Ectodermal cell (in vitro differentiated cells): ENCODE measurements at regions not wholly inside any gene's neighbourhood (a gene's known extent, or its start where the extent isn't known, plus 50 kb on each side); places are given as distances from the start of the nearest gene placed in this dataset.

Source experiments
- H3K27ac ChIP-seq: 2 replicates; pipeline ENCODE4 v1.7.0; 2013; ENCODE audit warnings: mild to moderate bottlenecking, low read depth, low read length; ENCODE audit not compliant: insufficient read depth, poor library complexity, severe bottlenecking
- H3K27me3 ChIP-seq: 2 replicates; pipeline ENCODE4 v1.7.0; 2013; ENCODE audit warnings: mild to moderate bottlenecking, low read length; ENCODE audit not compliant: insufficient read depth, control insufficient read depth, poor library complexity, severe bottlenecking
- H3K36me3 ChIP-seq: one replicate; pipeline ENCODE4 v1.7.0; 2013; ENCODE audit warnings: low read length; ENCODE audit not compliant: control insufficient read depth, insufficient read depth
- H3K4me1 ChIP-seq: one replicate; pipeline ENCODE4 v1.7.0; 2013; ENCODE audit warnings: low read length; ENCODE audit not compliant: control insufficient read depth, insufficient read depth
- H3K4me3 ChIP-seq: 2 replicates; pipeline ENCODE4 v1.7.0; 2013; ENCODE audit warnings: low read depth, low read length, control low read depth; ENCODE audit not compliant: insufficient read depth
- H3K9me3 ChIP-seq: 2 replicates; pipeline ENCODE4 v1.7.0; 2013; ENCODE audit warnings: mild to moderate bottlenecking, low read length, moderate library complexity; ENCODE audit not compliant: control insufficient read depth
- WGBS, 2 experiments: methylation state at CpG; one replicate each; pipeline ENCODE4 v1.1.7; 2013; ENCODE audit warnings: missing lambda C conversion rate in 2 of 2; 5-methylcytosine and 5-hydroxymethylcytosine counted together

DNA sequence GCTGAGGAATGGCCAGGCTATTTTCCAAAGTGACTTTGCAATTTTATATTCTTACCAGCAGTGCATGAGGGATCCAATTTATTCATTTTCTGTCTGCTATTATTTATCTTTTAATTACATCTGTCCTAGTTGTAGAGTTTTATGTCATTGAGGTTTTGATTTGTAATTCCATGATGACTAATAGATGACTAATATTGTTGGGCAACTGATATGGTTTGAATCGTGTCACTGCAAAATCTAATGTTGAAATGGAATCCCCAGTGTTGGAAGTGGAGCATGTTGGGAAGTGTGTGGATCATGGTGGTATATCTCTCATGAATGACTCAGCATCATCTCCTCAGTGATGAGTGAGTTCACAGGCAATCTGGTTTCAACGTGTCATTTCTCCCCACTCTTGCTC is 201.5 kb downstream of the TBX22 start:
- WGBS, 2 experiments: 89 to 96% methylated on average over 2 of the region's 2 CpGs
- Histone ChIP-seq H3K4me1 (no peaks in the 10 kb centered on the region), H3K27me3 (no peaks in the 10 kb centered on the region), H3K9me3 (no peaks in the 10 kb centered on the region), H3K36me3 (no peaks in the 10 kb centered on the region), H3K4me3 (no peak overlapping the region), H3K27ac (no peak overlapping the region)

DNA sequence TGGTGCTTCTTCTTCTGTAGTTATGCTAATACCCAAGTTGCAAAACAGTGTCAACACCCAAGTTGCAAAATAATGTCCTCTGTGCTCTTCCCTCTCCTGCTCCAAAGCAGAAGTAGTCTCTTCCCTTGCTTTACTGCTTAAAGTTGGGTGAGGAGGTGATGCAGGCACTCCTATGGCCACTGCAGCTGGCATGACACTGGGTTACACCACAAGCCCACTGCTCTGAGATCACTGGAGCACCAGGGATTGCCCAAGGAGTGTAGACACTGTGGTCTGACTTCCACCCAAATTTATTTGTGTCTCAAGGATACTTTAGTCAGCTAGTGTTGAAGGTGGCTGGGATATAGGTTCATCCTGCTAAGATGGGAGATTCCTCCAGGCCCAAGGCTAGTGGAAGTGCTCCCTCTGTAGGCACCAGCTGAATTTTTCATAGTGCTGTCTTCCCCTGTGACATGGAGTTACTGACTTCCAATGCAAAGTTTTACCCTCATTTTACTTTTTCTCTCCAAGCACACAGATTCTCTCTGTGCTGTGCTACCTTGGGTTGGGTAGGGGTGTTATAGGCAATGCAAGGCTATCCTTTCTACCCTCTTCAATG is 196.2 kb upstream of the TENT5D start:
- Histone ChIP-seq H3K4me1 (no peaks in the 10 kb centered on the region), H3K4me3 (no peak overlapping the region), H3K27me3 (no peaks in the 10 kb centered on the region), H3K36me3 (no peaks in the 10 kb centered on the region), H3K9me3 (no peaks in the 10 kb centered on the region), H3K27ac (no peak overlapping the region)

DNA sequence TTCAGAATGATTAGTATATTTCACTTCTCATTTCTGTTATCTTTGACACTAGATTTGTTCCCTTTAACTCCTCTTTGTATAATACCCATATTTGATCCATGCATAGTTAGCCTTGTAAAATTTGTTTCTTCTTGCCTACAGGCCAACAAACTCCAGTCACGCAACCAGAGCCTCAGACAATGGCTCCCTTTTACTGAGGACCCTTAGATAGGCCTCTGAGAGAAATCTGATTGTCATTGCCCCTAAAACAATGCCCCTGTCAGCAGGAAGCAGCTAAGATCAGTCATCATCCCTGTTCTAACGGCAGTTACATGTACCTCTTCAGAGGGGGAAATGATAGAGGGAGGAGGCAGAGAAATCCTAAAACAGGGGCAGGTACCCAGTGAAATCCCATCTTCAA is 190.6 kb upstream of the TENT5D start:
- Histone ChIP-seq H3K27me3 (no peaks in the 10 kb centered on the region), H3K9me3 (no peaks in the 10 kb centered on the region), H3K36me3 (no peaks in the 10 kb centered on the region), H3K4me3 (no peak overlapping the region), H3K4me1 (no peaks in the 10 kb centered on the region), H3K27ac (no peak overlapping the region)
- 82 to 85% methylated on average over 2 of the region's 2 CpGs for WGBS, 2 experiments

DNA sequence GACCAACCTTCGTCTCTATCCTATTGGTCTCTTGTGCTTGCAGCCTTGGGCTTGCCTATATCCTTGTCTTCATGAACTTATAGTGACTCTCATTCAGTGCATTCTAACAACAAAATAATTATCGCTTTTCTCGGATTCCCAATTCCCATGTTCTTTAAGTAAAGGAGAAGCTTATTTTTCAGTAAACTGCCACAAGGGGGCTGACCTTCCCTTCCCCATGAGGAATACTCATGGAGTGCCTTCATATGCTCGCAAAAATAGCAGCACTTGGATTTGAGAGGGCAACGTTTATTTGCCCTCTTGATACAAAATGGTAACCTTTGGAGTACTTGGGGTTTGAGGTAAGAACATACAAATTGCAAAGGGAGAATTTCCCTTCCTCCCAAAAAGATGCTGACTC is 183.2 kb upstream of the TENT5D start:
- Histone ChIP-seq H3K36me3 (no peaks in the 10 kb centered on the region), H3K4me1 (no peaks in the 10 kb centered on the region), H3K27me3 (no peaks in the 10 kb centered on the region), H3K4me3 (no peak overlapping the region), H3K9me3 (no peaks in the 10 kb centered on the region), H3K27ac (no peak overlapping the region)
- 77 to 94% methylated on average over 4 of the region's 5 CpGs for WGBS, 2 experiments

DNA sequence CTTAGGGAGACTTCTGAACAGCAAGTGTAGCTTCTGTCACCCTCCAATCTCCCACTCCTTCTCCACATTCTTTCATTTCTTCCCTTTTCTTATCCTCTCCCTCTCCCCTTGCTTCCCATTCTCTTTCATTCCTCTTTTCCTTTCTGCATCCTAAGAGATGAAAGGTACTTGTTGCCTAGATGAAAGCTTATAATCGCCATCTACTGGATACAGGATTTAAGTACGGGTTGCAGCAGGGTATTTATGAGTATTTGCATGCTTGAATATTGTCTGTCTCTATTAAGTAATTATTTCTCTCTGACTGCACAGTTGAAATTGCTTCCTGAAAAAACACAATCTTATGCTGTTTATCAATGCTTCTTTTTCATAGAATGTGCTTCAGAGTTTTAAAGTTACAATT is 174.0 kb upstream of the TENT5D start:
- Histone ChIP-seq H3K4me3 (no peak overlapping the region), H3K9me3 (no peaks in the 10 kb centered on the region), H3K36me3 (no peaks in the 10 kb centered on the region), H3K4me1 (no peaks in the 10 kb centered on the region), H3K27me3 (no peaks in the 10 kb centered on the region), H3K27ac (no peak overlapping the region)
- 67% methylated on average over 1 of the region's 2 CpGs; no CpG with 5 or more reads in 1 of the 2 experiments for WGBS, 2 experiments

DNA sequence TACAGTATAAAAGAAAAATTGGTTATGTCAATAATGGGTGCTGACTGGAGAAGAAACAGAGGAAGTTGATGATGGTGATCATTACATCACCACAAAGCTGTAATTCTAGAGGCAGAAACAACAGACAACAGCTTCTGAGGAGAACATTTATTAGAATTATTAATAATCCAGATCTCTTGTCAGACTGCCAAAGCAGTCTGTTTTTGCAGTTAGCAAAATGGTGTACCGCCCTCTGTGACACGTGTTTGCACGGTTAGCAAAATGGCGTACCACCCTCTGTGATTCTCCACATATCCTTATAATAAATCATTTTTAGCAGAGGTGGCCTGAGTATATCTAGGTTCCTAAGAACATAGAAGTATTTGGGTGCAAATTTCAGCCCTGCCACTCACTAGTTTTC is 154.0 kb upstream of the TENT5D start:
- no peaks in the 10 kb centered on the region for H3K36me3 ChIP-seq
- no peaks in the 10 kb centered on the region for H3K4me1 ChIP-seq
- H3K27me3 ChIP-seq: no peaks in the 10 kb centered on the region
- no peak overlapping the region for H3K4me3 ChIP-seq
- WGBS, 2 experiments: 92% methylated on average over 2 of the region's 4 CpGs; no CpG with 5 or more reads in 1 of the 2 experiments
- H3K27ac ChIP-seq: no peak overlapping the region
- no peaks in the 10 kb centered on the region for H3K9me3 ChIP-seq

DNA sequence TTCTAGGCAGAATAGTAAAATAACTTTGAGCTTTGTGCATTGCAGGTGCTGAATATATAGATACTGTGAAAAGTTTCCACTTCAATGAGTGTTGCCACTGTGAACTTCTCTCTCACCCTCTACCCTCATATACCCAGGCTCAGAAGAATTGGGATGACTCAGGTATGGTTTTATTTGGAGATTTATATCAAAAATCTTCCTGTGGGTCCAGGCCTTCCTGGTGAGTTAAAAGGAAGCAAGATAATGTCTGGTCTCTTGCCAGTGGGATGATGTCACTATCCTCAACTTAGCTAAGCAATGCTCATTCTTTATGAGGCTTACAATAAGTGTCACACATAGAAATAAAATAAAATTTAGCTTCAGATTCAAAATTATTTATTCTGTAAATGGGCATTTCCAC is 153.3 kb upstream of the TENT5D start:
- H3K27me3 ChIP-seq: no peaks in the 10 kb centered on the region
- no peaks in the 10 kb centered on the region for H3K36me3 ChIP-seq
- no peaks in the 10 kb centered on the region for H3K9me3 ChIP-seq
- no peak overlapping the region for H3K4me3 ChIP-seq
- no peaks in the 10 kb centered on the region for H3K4me1 ChIP-seq
- H3K27ac ChIP-seq: no peak overlapping the region

DNA sequence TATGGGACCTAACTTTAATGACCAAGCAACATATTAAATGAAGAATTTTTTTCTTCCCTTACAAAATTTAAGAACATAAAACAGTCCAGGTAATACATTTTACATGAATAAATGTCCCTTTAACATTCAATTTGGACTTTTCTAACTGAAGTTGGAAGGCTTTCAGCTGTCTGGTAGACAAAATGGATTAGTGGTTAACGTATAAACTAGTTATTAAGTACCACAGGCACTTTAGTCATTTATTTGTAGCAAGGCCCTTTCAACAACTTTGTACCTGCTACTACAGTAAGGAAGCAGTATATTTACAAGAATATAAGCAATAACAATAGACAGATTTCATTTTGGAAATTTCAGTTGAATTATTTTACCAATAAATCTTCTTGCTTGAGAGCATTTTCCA is 152.5 kb upstream of the TENT5D start:
- H3K9me3 ChIP-seq: no peaks in the 10 kb centered on the region
- H3K27me3 ChIP-seq: no peaks in the 10 kb centered on the region
- WGBS, 2 experiments: no CpG with 5 or more reads among the region's 1 CpG
- no peak overlapping the region for H3K4me3 ChIP-seq
- H3K36me3 ChIP-seq: no peaks in the 10 kb centered on the region
- no peaks in the 10 kb centered on the region for H3K4me1 ChIP-seq
- H3K27ac ChIP-seq: no peak overlapping the region

DNA sequence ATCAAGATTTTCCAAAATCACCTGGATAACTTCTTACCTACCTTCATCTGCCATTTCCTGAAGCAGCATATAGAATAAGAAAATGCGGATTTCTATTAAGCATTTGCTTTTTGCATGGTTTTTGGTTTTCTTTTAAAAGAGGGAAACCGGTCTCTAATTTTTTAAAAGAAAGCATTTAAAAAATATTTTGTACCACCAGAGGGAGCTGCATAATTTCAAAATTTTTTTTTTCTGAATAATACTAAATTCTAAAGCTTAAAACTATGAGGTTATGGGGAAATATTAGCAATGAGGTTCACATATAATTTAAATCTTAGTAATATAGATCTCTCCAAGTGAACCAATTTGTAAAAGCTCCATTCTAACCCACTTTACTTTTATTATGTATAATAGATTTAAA is 137.7 kb upstream of the TENT5D start:
- Histone ChIP-seq H3K36me3 (no peaks in the 10 kb centered on the region), H3K27me3 (no peaks in the 10 kb centered on the region), H3K4me3 (no peak overlapping the region), H3K27ac (no peak overlapping the region), H3K9me3 (no peaks in the 10 kb centered on the region), H3K4me1 (no peaks in the 10 kb centered on the region)
- no CpG with 5 or more reads among the region's 2 CpGs for WGBS, 2 experiments

DNA sequence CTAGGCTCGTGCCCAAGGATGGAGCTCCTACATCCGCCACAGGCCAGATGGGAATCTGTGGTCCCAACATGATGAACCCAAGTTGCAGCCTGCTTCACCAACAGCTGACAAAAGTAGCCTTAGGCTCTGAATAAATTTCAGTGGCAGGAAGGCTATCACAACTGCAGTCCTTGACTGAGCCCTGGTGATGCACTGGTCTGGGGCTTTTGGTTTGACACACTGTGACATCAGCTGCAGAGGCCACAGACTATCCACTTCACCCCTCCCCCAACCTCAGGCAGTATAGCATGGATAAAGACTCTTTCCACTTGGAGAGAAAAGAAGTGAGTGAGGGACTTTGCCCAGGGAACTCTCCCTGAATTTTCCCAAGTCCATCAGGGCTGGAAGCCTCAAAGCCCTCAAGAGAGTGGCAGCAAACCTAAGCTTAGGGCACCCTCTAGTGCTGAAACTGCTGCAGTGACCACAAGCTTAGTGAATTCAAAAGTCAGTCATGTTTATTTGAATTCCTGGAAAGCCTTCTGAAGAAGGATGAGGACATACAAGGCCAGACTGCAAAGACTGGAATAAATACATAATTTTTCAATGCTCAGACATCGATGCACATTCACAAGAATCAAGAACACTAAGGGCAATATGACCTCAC is 135.0 kb upstream of the TENT5D start:
- Histone ChIP-seq H3K36me3 (no peaks in the 10 kb centered on the region), H3K4me3 (no peak overlapping the region), H3K9me3 (no peaks in the 10 kb centered on the region), H3K27me3 (no peaks in the 10 kb centered on the region), H3K27ac (no peak overlapping the region), H3K4me1 (no peaks in the 10 kb centered on the region)
- 73 to 100% methylated on average over 2 to 3 of the region's 3 CpGs for WGBS, 2 experiments

DNA sequence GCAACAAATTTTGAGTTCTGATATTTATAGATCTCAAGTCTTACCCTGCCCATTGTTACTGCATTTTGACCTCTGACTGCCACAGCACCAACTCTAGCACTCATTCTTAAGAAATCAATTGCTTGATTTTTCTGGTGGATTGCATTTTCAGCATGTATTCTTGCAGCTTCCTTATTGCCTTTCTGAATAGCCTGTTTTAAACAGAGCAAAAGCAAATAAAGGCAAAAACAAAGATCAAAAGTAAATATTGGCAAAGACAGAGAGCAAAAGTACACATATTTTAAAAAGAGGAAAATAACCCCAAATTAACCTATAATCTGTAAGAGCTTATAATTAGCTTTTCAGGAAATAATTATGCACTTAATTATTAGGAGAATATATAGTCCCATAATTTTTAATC is 129.4 kb upstream of the TENT5D start:
- Histone ChIP-seq H3K4me3 (no peak overlapping the region), H3K9me3 (no peaks in the 10 kb centered on the region), H3K27me3 (no peaks in the 10 kb centered on the region), H3K36me3 (no peaks in the 10 kb centered on the region), H3K4me1 (no peaks in the 10 kb centered on the region), H3K27ac (no peak overlapping the region)
